Femur (tissue), 1 donor: ENCODE measurements at regions not wholly inside any gene's neighbourhood (a gene's known extent, or its start where the extent isn't known, plus 50 kb on each side); places are given as distances from the start of the nearest gene placed in this dataset.

ENCODE experiments used
- DNase-seq: peaks from one replicate; pipeline ENCODE4 v3.0.0-alpha.2; 2017

GRCh38 chr3:157573780-157574378 lies 70.7 kb upstream of the VEPH1 start:
- DNase-seq, result no peak

DNA sequence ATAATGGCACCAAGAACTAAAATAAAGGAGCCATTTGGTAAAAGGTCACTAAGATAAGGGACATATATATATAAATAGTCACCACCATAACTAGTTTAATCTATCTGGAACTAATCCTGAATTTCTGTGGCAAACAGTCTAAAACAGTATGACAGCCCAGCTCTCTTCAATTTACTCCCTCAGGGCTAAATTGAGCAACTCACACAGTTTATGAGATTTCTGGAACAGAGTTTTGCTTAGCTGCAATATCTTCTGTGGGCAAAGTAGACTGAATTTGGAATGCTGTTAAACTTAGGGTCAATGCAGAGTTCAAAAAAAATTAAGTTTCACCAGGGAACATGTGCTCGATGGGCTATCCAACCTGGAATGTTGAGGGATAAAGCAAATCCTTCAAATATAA lies 70.1 kb upstream of the VEPH1 start:
- no peak for DNase-seq

GRCh38 chr3:157572559-157573270 lies 69.5 kb upstream of the VEPH1 start:
- no peak for DNase-seq

DNA sequence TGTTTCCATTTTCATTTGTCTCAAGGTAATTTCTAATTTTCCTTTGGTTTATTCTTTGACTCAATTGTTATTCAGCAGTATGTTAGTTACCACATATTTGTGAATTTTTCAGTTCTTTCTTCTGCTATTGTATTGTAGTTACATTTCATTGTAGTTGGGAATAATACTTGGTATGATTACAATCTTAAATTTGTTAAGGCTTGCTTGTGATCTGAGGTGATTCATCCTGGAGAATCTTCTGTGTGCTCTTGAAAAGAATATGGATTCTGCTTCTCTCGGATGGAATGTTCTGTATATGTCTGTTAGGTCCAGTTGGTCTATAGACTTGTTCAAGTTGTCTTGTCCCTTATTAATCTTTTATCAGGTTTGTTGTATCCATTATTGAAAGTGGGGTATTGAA lies 63.4 kb upstream of the VEPH1 start:
- DNase-seq, result no peak

- DNase-seq, result no peak
Measured at GRCh38 chr3:157559401-157559800, 56.2 kb upstream of the VEPH1 start.
